GM21390 (cell line): ENCODE measurements at regions not wholly inside any gene's neighbourhood (a gene's known extent, or its start where the extent isn't known, plus 50 kb on each side); places are given as distances from the start of the nearest gene placed in this dataset.
"Not testable (repeated sequence)": the region's sequence is repeated elsewhere in the genome, so short reads cannot be mapped to it uniquely, and the experiment has no call there.

Experiments
- ATAC-seq: cut with Tn5 transposase; IDR thresholded peaks from one replicate; pipeline ENCODE4 v1.9.1; 2021; ENCODE audit not compliant: unreplicated experiment

GRCh38 chr15:79492065-79492464 is 59.9 kb downstream of the MINAR1 start:
- no peak for ATAC-seq

- no peak for ATAC-seq
Observed at GRCh38 chr15:79494384-79494909, 62.3 kb downstream of the MINAR1 start.

- ATAC-seq: no peak
Observed at GRCh38 chr15:79494963-79495755, 63.0 kb downstream of the MINAR1 start.

- no peak for ATAC-seq
Observed at GRCh38 chr15:79495775-79496174, 63.6 kb downstream of the MINAR1 start.

- ATAC-seq: no peak
Observed at GRCh38 chr15:79496838-79497237, 64.7 kb downstream of the MINAR1 start.

GRCh38 chr15:79501086-79501485 is 69.0 kb downstream of the MINAR1 start:
- ATAC-seq: no peak

- no peak for ATAC-seq
Observed at GRCh38 chr15:79505956-79506355, 73.8 kb downstream of the MINAR1 start.

GRCh38 chr15:79512844-79513243 is 80.7 kb downstream of the MINAR1 start:
- ATAC-seq: not testable (repeated sequence)

- no peak for ATAC-seq
Observed at GRCh38 chr15:79513417-79513816, 81.3 kb downstream of the MINAR1 start.

- ATAC-seq: no peak
Observed at GRCh38 chr15:79513940-79514339, 81.8 kb downstream of the MINAR1 start.

- no peak for ATAC-seq
Observed at GRCh38 chr15:79515300-79516027, 83.3 kb downstream of the MINAR1 start.

GRCh38 chr15:79516155-79516554 is 84.0 kb downstream of the MINAR1 start:
- ATAC-seq: no peak

GRCh38 chr15:79516646-79517045 is 84.5 kb downstream of the MINAR1 start:
- no peak for ATAC-seq

- no peak for ATAC-seq
Observed at GRCh38 chr15:79519628-79520027, 87.5 kb downstream of the MINAR1 start.

GRCh38 chr15:79520654-79521053 is 88.5 kb downstream of the MINAR1 start:
- no peak for ATAC-seq

- no peak for ATAC-seq
Observed at GRCh38 chr15:79522656-79523055, 90.5 kb downstream of the MINAR1 start.

GRCh38 chr15:79523266-79523665 is 91.1 kb downstream of the MINAR1 start:
- no peak for ATAC-seq

GRCh38 chr15:79524531-79524930 is 92.4 kb downstream of the MINAR1 start:
- ATAC-seq: no peak

- ATAC-seq: no peak
Observed at GRCh38 chr15:79526376-79526775, 94.2 kb downstream of the MINAR1 start.

- ATAC-seq: no peak
Observed at GRCh38 chr15:79527821-79528220, 95.7 kb downstream of the MINAR1 start.

- ATAC-seq: no peak
Observed at GRCh38 chr15:79529157-79529785, 97.1 kb downstream of the MINAR1 start.

- ATAC-seq: no peak
Observed at GRCh38 chr15:79535536-79535935, 103.4 kb downstream of the MINAR1 start.
